ENCODE measurements at regions not wholly inside any gene's neighbourhood (a gene's known extent, or its start where the extent isn't known, plus 50 kb on each side); places are given as distances from the start of the nearest gene placed in this dataset.

GRCh38 chr3:40810813-40811212, 286.1 kb downstream of the ZNF621 start:
- Histone ChIP-seq H3K4me1 (ENCODE audit: low read depth, poor library complexity, severe bottlenecking) (no peaks in the 10 kb centered on the region), H3K27ac (no peak overlapping the region), H3K4me3 (IDR thresholded peaks at IDR 0.05; ENCODE audit: insufficient read depth, low read depth, low read length) (no peak overlapping the region), H3K4me2 (no peak overlapping the region), H3K79me2 (ENCODE audit: insufficient read depth, low read depth) (no peaks in the 10 kb centered on the region), H3K9ac (no peak overlapping the region), H4K20me1 (ENCODE audit: insufficient read depth) (no peaks in the 10 kb centered on the region), H3K36me3 (ENCODE audit: insufficient read depth) (no peaks in the 10 kb centered on the region), H3K27me3 (ENCODE audit: insufficient read depth, low read depth) (no peaks in the 10 kb centered on the region), H2AFZ (ENCODE audit: low read depth) (no peak overlapping the region)
- TF ChIP-seq CTCF (conservative IDR thresholded peaks at IDR 0.05; ENCODE audit: low read depth, low read length) = no peak

- Histone ChIP-seq H2AFZ (ENCODE audit: low read depth) (no peak overlapping the region), H4K20me1 (ENCODE audit: insufficient read depth) (no peaks in the 10 kb centered on the region), H3K4me2 (no peak overlapping the region), H3K36me3 (ENCODE audit: insufficient read depth) (no peaks in the 10 kb centered on the region), H3K27me3 (ENCODE audit: insufficient read depth, low read depth) (no peaks in the 10 kb centered on the region), H3K9ac (no peak overlapping the region), H3K4me3 (IDR thresholded peaks at IDR 0.05; ENCODE audit: insufficient read depth, low read depth, low read length) (no peak overlapping the region), H3K79me2 (ENCODE audit: insufficient read depth, low read depth) (no peaks in the 10 kb centered on the region), H3K4me1 (ENCODE audit: low read depth, poor library complexity, severe bottlenecking) (no peaks in the 10 kb centered on the region), H3K27ac (no peak overlapping the region)
- TF ChIP-seq CTCF (conservative IDR thresholded peaks at IDR 0.05; ENCODE audit: low read depth, low read length) = no peak
Observed at GRCh38 chr3:40817017-40817416, 292.3 kb downstream of the ZNF621 start.

GRCh38 chr3:40821315-40821714, 296.6 kb downstream of the ZNF621 start:
- no peaks in the 10 kb centered on the region for H3K79me2 ChIP-seq (ENCODE audit: insufficient read depth, low read depth)
- no peaks in the 10 kb centered on the region for H3K36me3 ChIP-seq (ENCODE audit: insufficient read depth)
- no peak overlapping the region for H3K4me3 ChIP-seq (IDR thresholded peaks at IDR 0.05; ENCODE audit: insufficient read depth, low read depth, low read length)
- no peaks in the 10 kb centered on the region for H3K4me1 ChIP-seq (ENCODE audit: low read depth, poor library complexity, severe bottlenecking)
- no peak for TF ChIP-seq CTCF (conservative IDR thresholded peaks at IDR 0.05; ENCODE audit: low read depth, low read length)
- no peak overlapping the region for H3K4me2 ChIP-seq
- H3K27ac ChIP-seq = no peak overlapping the region
- no peak overlapping the region for H3K9ac ChIP-seq
- no peak overlapping the region for H2AFZ ChIP-seq (ENCODE audit: low read depth)
- no peaks in the 10 kb centered on the region for H3K27me3 ChIP-seq (ENCODE audit: insufficient read depth, low read depth)
- H4K20me1 ChIP-seq (ENCODE audit: insufficient read depth) = no peaks in the 10 kb centered on the region

- no peak overlapping the region for H3K4me3 ChIP-seq (IDR thresholded peaks at IDR 0.05; ENCODE audit: insufficient read depth, low read depth, low read length)
- H4K20me1 ChIP-seq (ENCODE audit: insufficient read depth) = no peaks in the 10 kb centered on the region
- H3K4me1 ChIP-seq (ENCODE audit: low read depth, poor library complexity, severe bottlenecking) = no peaks in the 10 kb centered on the region
- no peak overlapping the region for H2AFZ ChIP-seq (ENCODE audit: low read depth)
- no peak overlapping the region for H3K27ac ChIP-seq
- no peaks in the 10 kb centered on the region for H3K36me3 ChIP-seq (ENCODE audit: insufficient read depth)
- H3K79me2 ChIP-seq (ENCODE audit: insufficient read depth, low read depth) = no peaks in the 10 kb centered on the region
- no peak for TF ChIP-seq CTCF (conservative IDR thresholded peaks at IDR 0.05; ENCODE audit: low read depth, low read length)
- no peak overlapping the region for H3K4me2 ChIP-seq
- H3K27me3 ChIP-seq (ENCODE audit: insufficient read depth, low read depth) = no peaks in the 10 kb centered on the region
- H3K9ac ChIP-seq = no peak overlapping the region
Observed at GRCh38 chr3:40827226-40827625, 302.5 kb downstream of the ZNF621 start.

Measured in KMS-11 (cell line).